Activated T-helper 17 cell treated with anti-CD3 and anti-CD28 coated beads, Interleukin-2, amount 50 U/mL, for 72 hours (primary cell): ENCODE measurements at regions not wholly inside any gene's neighbourhood (a gene's known extent, or its start where the extent isn't known, plus 50 kb on each side); places are given as distances from the start of the nearest gene placed in this dataset.
"Not testable (repeated sequence)": the region's sequence is repeated elsewhere in the genome, so short reads cannot be mapped to it uniquely, and the experiment has no call there.

Source experiments
- ATAC-seq: fragments of 150-1000 bp; cut with Tn5 transposase; replicated peaks from 2 replicates; pipeline ENCODE4 v1.10.0; 2021; ENCODE audit warnings: mild to moderate bottlenecking, moderate library complexity
- H3K27ac Mint-ChIP-seq: one replicate; pipeline ENCODE4 v1.8.0; 2022; ENCODE audit warnings: mixed read lengths
- H3K27me3 Mint-ChIP-seq: one replicate; pipeline ENCODE4 v1.8.0; 2022; ENCODE audit warnings: mixed read lengths
- H3K36me3 Mint-ChIP-seq: one replicate; pipeline ENCODE4 v1.8.0; 2022; ENCODE audit warnings: low read depth, mild to moderate bottlenecking, mixed read lengths
- H3K4me1 Mint-ChIP-seq: one replicate; pipeline ENCODE4 v1.8.0; 2022; ENCODE audit warnings: mixed read lengths
- H3K4me3 Mint-ChIP-seq: one replicate; pipeline ENCODE4 v1.8.0; 2022; ENCODE audit warnings: mild to moderate bottlenecking, mixed read lengths
- H3K9me3 Mint-ChIP-seq: one replicate; pipeline ENCODE4 v1.8.0; 2022; ENCODE audit warnings: mixed read lengths

- no peaks in the 10 kb centered on the region for H3K9me3 Mint-ChIP-seq
- no peaks in the 10 kb centered on the region for H3K36me3 Mint-ChIP-seq
- peaks cover 29% of the 10 kb centered on the region for H3K27me3 Mint-ChIP-seq
- H3K4me3 Mint-ChIP-seq: no peak overlapping the region
- no peaks in the 10 kb centered on the region for H3K4me1 Mint-ChIP-seq
- H3K27ac Mint-ChIP-seq: no peak overlapping the region
- no peak for ATAC-seq
Observed at GRCh38 chr2:65620026-65620425, 187.6 kb upstream of the SPRED2 start.

DNA sequence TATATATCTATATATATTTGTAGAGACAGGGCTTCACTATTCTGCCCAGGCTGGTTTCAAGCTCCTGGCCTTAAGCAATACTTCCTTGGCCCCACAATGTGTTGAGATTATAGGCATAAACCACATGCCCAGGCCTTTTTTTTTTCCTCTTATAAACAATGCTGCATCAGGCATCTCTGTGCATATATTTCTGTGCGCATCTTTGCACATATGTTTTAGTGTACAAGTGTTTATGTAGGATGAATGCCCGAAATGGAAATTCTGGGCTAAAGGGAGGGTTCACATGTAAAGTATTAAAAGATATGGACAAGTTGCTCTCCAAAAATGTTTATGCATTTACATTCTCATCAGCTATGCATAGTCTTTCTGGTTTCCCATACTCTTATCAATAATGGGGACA, 183.2 kb upstream of the SPRED2 start:
- no peaks in the 10 kb centered on the region for H3K36me3 Mint-ChIP-seq

DNA sequence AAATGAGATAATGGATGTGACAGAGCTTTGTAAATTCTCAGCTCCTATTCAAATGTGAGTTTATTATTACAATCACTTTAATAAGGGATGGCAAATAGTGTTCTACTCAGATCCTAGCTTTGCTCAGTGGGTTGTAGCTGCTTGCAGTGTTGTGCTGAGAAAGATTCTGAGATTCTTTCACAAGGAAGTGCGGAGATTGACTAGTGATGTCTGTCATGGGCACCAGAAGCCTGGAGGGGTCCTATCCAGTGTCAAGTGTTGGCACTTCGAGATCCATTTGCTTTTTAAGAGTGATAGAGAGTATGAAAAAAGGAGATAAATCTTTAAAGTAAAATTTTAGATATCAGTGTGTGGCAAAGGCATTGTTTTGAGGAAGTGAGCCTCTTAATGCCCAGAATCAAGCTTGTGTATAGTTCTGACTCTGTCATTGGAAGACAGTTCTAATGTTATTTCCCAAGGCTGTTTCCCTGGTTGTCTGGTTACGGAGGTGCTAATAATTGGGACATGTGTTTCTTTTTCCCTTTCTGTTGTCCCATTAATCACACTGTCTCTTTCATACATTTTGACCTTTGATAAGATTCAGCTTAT, 181.7 kb upstream of the SPRED2 start:
- no peaks in the 10 kb centered on the region for H3K9me3 Mint-ChIP-seq
- no peak for ATAC-seq
- no peaks in the 10 kb centered on the region for H3K4me1 Mint-ChIP-seq
- no peaks in the 10 kb centered on the region for H3K27me3 Mint-ChIP-seq
- no peak overlapping the region for H3K4me3 Mint-ChIP-seq
- H3K27ac Mint-ChIP-seq: no peak overlapping the region
- no peaks in the 10 kb centered on the region for H3K36me3 Mint-ChIP-seq

More for the DNA sequence above, 183.2 kb upstream of the SPRED2 start:
- ATAC-seq: no peak
- Mint-ChIP-seq H3K4me3 (no peak overlapping the region), H3K27ac (no peak overlapping the region), H3K9me3 (no peaks in the 10 kb centered on the region), H3K4me1 (no peaks in the 10 kb centered on the region), H3K27me3 (peaks cover 9% of the 10 kb centered on the region)

DNA sequence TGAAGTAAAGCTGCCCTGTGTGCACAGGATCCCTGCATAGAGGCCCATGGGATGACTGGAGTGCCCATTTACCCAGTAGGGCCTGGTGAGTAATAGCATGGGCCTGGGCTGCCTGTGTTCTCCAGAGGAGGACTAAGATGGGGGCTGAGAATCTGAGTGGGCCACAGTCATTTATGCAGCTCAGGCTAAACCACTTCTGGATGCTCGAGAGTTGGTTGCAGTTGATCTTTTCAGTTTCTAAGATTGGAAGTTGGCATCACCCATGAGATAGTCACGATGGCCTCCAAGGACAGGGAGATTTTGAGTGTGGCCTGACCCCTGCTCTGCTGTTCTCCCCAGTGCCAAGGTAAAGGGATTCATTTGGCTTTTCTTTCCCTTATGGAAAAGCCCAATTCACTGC, 179.1 kb upstream of the SPRED2 start:
- H3K4me3 Mint-ChIP-seq: no peak overlapping the region

GRCh38 chr2:65608916-65609315, 176.5 kb upstream of the SPRED2 start:
- H3K27ac Mint-ChIP-seq: no peak overlapping the region
- H3K27me3 Mint-ChIP-seq: peaks cover 5% of the 10 kb centered on the region
- no peaks in the 10 kb centered on the region for H3K9me3 Mint-ChIP-seq
- H3K36me3 Mint-ChIP-seq: no peaks in the 10 kb centered on the region
- H3K4me1 Mint-ChIP-seq: no peaks in the 10 kb centered on the region
- no peak overlapping the region for H3K4me3 Mint-ChIP-seq
- no peak for ATAC-seq

More for the DNA sequence above, 179.1 kb upstream of the SPRED2 start:
- H3K36me3 Mint-ChIP-seq: no peaks in the 10 kb centered on the region
- H3K4me1 Mint-ChIP-seq: no peaks in the 10 kb centered on the region
- ATAC-seq: no peak
- H3K27ac Mint-ChIP-seq: no peak overlapping the region
- H3K9me3 Mint-ChIP-seq: no peaks in the 10 kb centered on the region
- peaks cover 3% of the 10 kb centered on the region for H3K27me3 Mint-ChIP-seq

GRCh38 chr2:65608466-65608865, 176.1 kb upstream of the SPRED2 start:
- H3K27ac Mint-ChIP-seq: no peak overlapping the region
- no peaks in the 10 kb centered on the region for H3K4me1 Mint-ChIP-seq

GRCh38 chr2:65607662-65608305, 175.4 kb upstream of the SPRED2 start:
- no peak overlapping the region for H3K27ac Mint-ChIP-seq
- H3K9me3 Mint-ChIP-seq: no peaks in the 10 kb centered on the region
- peaks cover 8% of the 10 kb centered on the region for H3K27me3 Mint-ChIP-seq
- no peak overlapping the region for H3K4me3 Mint-ChIP-seq
- no peak for ATAC-seq
- H3K36me3 Mint-ChIP-seq: no peaks in the 10 kb centered on the region
- no peaks in the 10 kb centered on the region for H3K4me1 Mint-ChIP-seq

More at GRCh38 chr2:65608466-65608865, 176.1 kb upstream of the SPRED2 start:
- Mint-ChIP-seq H3K4me3 (no peak overlapping the region), H3K36me3 (no peaks in the 10 kb centered on the region), H3K27me3 (peaks cover 8% of the 10 kb centered on the region), H3K9me3 (no peaks in the 10 kb centered on the region)
- ATAC-seq: no peak

DNA sequence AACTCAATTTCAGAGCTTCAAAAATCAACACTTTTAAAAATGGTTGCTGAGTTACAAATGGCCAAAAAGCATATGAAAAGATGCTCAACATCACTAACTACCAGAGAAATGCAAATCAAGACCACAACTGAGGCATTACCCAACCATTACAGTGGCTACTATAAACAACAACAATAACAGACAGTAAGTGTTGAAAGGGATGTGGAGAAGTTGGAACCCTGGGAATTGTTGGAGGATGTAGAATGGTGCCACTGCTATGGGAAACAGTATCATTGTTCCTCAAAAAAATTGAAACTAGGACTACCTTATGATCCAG, 173.3 kb upstream of the SPRED2 start:
- no peaks in the 10 kb centered on the region for H3K4me1 Mint-ChIP-seq
- no peaks in the 10 kb centered on the region for H3K36me3 Mint-ChIP-seq
- H3K4me3 Mint-ChIP-seq: no peak overlapping the region
- no peaks in the 10 kb centered on the region for H3K9me3 Mint-ChIP-seq
- ATAC-seq: no peak
- peaks cover 8% of the 10 kb centered on the region for H3K27me3 Mint-ChIP-seq
- no peak overlapping the region for H3K27ac Mint-ChIP-seq

DNA sequence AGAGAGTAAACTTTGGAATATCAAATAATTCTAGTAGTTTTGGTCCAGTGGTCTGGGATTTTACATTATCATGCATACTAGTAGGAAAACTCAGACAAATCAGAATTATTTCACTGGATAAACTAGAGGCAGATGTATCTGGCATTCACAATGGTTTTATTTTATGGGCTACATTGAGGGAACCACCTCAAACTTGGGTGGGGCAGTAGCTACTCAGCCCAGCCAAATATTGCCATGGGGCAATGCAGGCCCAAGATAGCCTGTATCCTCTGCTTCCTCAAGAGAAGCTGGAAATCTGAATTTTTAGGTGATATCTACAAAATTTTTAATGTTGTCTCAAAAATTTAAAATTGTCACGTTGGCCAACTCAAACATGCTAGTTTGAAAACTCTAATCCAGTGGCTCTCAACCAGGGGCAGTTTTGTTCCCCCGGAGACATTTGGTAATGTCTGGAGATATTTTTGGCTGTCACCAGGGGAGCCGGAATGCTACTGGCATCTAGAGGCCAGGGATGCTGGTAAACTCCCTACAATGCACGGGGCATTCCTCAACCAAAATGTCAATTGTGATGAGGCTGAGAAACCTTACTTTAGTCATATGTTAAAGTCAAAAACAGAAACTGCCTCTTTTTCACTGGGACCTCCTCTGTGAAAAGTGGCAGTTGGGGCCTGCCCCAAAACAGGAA, 172.8 kb upstream of the SPRED2 start:
- Mint-ChIP-seq H3K4me1 (no peaks in the 10 kb centered on the region), H3K9me3 (no peaks in the 10 kb centered on the region), H3K4me3 (no peak overlapping the region), H3K36me3 (no peaks in the 10 kb centered on the region), H3K27me3 (peaks cover 8% of the 10 kb centered on the region), H3K27ac (no peak overlapping the region)
- no peak for ATAC-seq

DNA sequence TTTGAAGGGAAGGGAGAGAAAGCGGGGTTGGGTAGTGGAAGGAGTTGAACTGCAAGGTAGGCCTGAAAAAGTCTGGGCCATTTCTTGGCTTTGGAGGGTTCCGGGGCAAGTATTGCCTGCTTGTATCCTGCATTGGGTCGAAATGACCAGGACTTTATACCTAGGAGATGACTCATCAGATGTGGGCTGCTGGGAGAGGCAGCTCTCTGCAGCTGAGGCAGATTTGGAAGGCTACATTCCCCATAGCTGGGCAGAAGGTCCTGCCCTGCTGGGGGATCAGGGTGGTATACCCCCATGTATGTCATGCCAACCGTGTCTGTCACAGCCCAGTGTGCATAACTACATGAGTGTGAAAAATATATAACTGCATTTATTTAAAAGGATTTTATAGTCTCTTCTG, 171.8 kb upstream of the SPRED2 start:
- Mint-ChIP-seq H3K27ac (no peak overlapping the region), H3K4me1 (no peaks in the 10 kb centered on the region), H3K9me3 (no peaks in the 10 kb centered on the region), H3K4me3 (no peak overlapping the region), H3K36me3 (no peaks in the 10 kb centered on the region), H3K27me3 (peaks cover 8% of the 10 kb centered on the region)
- no peak for ATAC-seq

DNA sequence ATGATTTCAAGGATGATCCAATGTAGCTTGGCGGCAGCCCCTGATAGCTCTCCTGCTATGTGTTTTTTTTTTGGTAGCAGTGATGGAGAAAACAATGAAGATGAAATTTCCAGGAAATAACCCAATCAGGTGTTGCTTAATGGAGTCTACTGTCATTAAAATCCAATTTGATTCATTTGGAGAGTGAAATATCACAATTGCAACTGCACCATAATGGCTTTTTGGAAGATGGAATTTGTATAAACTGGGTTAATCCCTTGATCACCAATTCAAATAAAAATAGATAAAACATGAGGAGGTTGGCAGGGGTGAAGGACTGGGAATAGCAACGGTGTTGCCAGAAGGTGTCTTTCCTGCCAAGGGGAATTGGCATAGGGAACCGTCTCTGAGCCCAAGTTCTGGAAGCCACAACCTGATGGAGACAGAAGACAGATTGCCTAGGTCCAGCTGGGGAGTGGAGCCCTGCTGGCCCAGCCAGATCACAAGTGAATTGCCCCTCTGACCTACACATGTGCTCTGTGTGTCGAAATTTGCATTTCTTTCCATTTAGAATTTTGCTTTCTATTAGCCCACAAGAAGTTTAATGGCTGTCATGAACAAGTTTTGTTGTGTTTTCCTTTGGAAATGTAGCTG, 170.3 kb upstream of the SPRED2 start:
- no peaks in the 10 kb centered on the region for H3K9me3 Mint-ChIP-seq
- H3K4me3 Mint-ChIP-seq: no peak overlapping the region
- H3K27ac Mint-ChIP-seq: no peak overlapping the region
- no peaks in the 10 kb centered on the region for H3K4me1 Mint-ChIP-seq
- H3K36me3 Mint-ChIP-seq: no peaks in the 10 kb centered on the region
- no peak for ATAC-seq
- H3K27me3 Mint-ChIP-seq: peaks cover 12% of the 10 kb centered on the region

DNA sequence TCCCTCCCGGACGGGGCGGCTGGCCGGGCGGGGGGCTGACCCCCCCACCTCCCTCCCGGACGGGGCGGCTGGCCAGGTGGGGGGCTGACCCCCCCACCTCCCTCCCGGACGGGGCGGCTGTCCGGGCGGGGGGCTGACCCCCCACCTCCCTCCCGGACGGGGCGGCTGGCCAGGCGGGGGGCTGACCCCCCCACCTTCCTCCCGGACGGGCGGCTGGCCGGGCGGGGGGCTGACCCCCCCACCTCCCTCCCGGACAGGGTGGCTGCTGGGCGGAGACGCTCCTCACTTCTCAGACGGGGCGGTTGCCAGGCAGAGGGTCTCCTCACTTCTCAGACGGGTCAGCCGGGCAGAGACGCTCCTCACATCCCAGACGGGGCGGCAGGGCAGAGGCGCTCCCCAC, 168.5 kb upstream of the SPRED2 start:
- H3K4me1 Mint-ChIP-seq, H3K9me3 Mint-ChIP-seq: not testable (repeated sequence)

DNA sequence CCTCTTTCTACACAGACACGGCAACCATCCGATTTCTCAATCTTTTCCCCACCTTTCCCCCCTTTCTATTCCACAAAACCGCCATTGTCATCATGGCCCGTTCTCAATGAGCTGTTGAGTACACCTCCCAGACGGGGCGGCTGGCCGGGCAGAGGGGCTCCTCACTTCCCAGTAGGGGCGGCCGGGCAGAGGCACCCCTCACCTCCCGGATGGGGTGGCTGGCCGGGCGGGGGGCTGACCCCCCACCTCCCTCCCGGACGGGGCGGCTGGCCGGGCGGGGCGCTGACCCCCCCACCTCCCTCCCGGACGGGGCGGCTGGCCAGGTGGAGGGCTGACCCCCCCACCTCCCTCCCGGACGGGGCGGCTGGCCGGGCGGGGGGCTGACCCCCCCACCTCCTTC, 168.0 kb upstream of the SPRED2 start:
- not testable (repeated sequence) for H3K27ac Mint-ChIP-seq, H3K4me1 Mint-ChIP-seq, H3K4me3 Mint-ChIP-seq, ATAC-seq, H3K9me3 Mint-ChIP-seq, H3K36me3 Mint-ChIP-seq
- H3K27me3 Mint-ChIP-seq: peaks cover 19% of the 10 kb centered on the region

More for the DNA sequence above, 168.5 kb upstream of the SPRED2 start:
- H3K36me3 Mint-ChIP-seq, H3K27ac Mint-ChIP-seq, ATAC-seq, H3K4me3 Mint-ChIP-seq: not testable (repeated sequence)
- H3K27me3 Mint-ChIP-seq: peaks cover 19% of the 10 kb centered on the region

DNA sequence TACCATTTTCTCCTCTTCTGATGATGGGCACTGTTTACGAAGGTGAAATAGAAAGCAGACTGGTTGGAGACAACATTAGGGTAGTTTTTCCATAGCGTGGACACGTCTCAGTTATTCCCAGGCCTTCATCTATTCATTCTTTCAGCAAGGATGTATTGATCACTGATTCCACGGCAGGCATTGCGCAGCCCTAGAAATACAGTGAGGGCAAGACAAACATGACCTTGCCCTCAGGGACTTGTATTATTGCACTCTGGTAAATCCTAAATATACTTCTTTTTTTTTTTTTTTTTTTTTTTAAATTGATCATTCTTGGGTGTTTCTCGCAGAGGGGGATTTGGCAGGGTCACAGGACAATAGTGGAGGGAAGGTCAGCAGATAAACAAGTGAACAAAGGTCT, 167.3 kb upstream of the SPRED2 start:
- ATAC-seq: no peak
- Mint-ChIP-seq H3K4me1 (no peaks in the 10 kb centered on the region), H3K36me3 (no peaks in the 10 kb centered on the region), H3K4me3 (no peak overlapping the region), H3K27ac (no peak overlapping the region), H3K27me3 (peaks cover 19% of the 10 kb centered on the region), H3K9me3 (no peaks in the 10 kb centered on the region)

DNA sequence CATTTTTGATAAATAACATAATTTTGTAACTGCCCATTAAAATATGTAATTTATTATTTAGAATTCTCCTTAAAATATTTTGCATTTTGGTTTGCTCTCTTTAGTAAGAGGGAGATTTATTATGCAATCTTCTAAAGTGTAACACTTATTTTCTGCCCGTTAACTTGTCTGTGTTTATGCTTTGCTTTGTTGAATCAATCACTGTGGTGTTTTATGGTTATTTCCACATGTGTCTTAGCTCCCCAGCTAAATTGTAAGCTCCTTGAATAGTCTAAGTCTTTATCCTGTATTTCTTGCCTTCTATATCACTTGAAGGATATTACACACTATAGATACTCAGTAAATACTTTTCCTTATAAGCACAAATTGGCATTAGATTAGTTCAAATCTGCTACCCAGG, 166.6 kb upstream of the SPRED2 start:
- Mint-ChIP-seq H3K27me3 (peaks cover 19% of the 10 kb centered on the region), H3K9me3 (no peaks in the 10 kb centered on the region), H3K4me1 (no peaks in the 10 kb centered on the region), H3K36me3 (no peaks in the 10 kb centered on the region), H3K27ac (no peak overlapping the region), H3K4me3 (no peak overlapping the region)
- no peak for ATAC-seq
